ENCODE measurements at regions not wholly inside any gene's neighbourhood (a gene's known extent, or its start where the extent isn't known, plus 50 kb on each side); places are given as distances from the start of the nearest gene placed in this dataset.
"Not testable (repeated sequence)": the region's sequence is repeated elsewhere in the genome, so short reads cannot be mapped to it uniquely, and the experiment has no call there.

DNA sequence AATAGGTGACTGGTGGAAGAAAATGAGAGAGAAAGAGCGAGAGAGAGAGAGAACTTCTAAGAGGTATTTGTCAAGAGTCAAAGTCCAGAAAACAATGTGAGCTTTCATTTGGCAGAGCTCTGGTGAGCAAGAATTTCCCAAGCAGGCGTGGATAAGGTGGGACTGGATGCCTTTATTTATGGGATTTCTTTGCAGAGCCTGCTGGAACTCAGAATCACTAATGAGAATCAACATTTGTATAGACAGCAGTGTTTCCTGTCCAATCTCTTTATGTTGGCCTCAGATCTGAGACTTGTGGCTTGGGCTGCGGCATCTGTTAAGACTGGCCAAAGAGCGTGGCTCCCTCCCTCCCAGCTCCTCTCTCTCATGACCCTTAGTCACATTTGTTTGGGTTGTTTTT, 67.9 kb upstream of the TBL1X start:
- TF ChIP-seq, protein P1, sequence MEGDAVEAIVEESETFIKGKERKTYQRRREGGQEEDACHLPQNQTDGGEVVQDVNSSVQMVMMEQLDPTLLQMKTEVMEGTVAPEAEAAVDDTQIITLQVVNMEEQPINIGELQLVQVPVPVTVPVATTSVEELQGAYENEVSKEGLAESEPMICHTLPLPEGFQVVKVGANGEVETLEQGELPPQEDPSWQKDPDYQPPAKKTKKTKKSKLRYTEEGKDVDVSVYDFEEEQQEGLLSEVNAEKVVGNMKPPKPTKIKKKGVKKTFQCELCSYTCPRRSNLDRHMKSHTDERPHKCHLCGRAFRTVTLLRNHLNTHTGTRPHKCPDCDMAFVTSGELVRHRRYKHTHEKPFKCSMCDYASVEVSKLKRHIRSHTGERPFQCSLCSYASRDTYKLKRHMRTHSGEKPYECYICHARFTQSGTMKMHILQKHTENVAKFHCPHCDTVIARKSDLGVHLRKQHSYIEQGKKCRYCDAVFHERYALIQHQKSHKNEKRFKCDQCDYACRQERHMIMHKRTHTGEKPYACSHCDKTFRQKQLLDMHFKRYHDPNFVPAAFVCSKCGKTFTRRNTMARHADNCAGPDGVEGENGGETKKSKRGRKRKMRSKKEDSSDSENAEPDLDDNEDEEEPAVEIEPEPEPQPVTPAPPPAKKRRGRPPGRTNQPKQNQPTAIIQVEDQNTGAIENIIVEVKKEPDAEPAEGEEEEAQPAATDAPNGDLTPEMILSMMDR (IDR thresholded peaks at IDR 0.05; ENCODE audit: insufficient read depth, missing control alignments): no peak
- no peak for DNase-seq (ENCODE audit: insufficient read length, low spot score)
- FAIRE-seq: no peak

DNA sequence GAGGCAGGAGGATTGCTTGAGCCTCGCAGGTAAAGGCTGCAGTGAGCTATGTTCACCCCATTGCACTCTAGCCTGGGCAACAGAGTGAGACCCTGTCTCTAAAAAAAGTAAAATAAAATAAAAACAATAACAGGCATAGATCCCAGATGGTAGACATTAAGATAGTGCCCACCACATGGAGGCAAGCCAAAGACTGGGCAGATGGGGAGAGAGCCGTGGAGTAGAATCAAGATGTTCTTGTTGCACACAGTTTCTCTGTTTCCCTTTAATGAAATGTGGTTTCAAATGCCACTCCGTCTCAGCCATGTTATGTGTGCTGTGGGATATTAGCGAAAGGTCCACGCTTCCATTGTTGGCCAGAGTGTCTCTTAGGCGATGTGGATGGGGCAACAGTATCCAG, 63.8 kb upstream of the TBL1X start:
- FAIRE-seq: no peak
- TF ChIP-seq, protein P1 (IDR thresholded peaks at IDR 0.05; ENCODE audit: insufficient read depth, missing control alignments): no peak
- DNase-seq (ENCODE audit: insufficient read length, low spot score): no peak

DNA sequence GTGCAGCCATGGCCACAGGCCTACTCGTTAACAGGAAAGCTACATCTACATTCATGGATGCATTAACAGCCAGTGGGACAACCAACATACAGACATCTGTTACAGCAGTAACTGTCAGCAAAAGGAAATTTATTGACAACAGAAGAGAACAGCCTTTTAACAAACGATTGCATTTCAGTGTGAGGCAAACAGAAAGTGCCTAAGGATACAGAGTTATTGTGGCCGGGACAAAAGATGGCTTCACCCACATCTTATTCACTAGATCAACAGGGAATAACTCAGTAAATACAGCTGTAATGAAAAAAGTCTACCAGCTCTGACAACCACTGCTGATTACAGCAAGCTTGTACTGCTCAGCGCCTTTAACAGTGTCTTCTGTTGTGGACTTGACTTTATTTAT, 61.5 kb upstream of the TBL1X start:
- DNase-seq (ENCODE audit: insufficient read length, low spot score) (no peak), FAIRE-seq (no peak)
- TF ChIP-seq, protein P1 (IDR thresholded peaks at IDR 0.05; ENCODE audit: insufficient read depth, missing control alignments): no peak

DNA sequence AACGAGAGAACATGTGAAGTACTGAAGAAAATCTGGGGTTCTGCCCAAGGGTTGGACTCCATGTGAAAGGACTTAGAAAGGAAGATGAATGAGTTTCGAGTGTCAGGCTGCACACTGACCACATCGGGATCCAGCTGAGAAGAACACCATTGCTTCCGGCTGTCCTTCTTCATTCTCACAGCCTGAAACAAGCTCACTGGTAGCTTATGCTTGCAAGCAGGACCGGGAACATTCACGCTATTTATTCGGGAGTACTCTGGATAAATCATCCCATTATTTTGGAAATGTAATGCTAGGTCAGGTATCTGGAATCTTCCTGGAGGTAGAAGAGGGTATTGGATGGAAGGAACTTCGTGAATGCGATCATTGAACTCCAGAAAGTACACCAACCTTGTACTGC, 59.2 kb upstream of the TBL1X start:
- FAIRE-seq: not testable (repeated sequence)

DNA sequence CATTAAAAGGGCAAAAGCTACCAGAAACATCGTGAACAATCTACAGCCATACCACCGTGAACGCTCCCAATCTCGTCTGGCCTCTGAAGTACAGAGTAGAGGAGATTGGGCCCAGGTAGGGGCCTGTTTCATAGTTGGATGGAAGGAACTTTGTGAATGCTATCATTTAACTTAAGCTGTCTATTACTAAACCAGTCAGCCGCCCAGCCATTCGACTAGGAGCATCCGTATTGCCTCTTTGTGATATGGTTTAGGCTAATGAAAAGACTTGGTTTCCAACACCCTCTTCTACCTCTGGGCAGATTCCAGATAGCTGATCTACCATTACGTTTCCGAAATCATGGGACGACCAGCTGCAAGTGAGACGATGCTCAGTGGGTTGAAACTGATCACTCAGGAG, 54.0 kb upstream of the TBL1X start:
- not testable (repeated sequence) for DNase-seq (ENCODE audit: insufficient read length, low spot score)

More for the DNA sequence above, 59.2 kb upstream of the TBL1X start:
- DNase-seq (ENCODE audit: insufficient read length, low spot score): not testable (repeated sequence)

DNA sequence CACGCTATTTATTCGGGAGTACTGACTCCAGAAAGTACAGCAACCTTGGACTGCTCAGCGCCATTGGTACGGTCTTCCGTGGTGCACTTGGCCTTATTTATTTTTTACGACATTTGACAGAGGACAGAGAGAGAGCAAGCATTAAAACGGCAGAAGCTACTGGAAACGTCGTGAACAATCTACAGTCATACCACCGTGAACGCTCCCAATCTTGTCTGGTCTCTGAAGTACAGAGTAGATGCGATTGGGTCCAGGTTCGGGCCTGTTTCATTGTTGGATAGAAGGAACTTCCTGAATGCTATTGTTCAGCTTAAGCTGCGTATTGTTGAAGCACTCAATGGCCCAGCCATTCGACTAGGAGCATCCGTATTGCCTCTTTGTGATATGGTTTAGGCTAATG, 53.2 kb upstream of the TBL1X start:
- not testable (repeated sequence) for DNase-seq (ENCODE audit: insufficient read length, low spot score); FAIRE-seq

More for the DNA sequence above, 54.0 kb upstream of the TBL1X start:
- FAIRE-seq: not testable (repeated sequence)

DNA sequence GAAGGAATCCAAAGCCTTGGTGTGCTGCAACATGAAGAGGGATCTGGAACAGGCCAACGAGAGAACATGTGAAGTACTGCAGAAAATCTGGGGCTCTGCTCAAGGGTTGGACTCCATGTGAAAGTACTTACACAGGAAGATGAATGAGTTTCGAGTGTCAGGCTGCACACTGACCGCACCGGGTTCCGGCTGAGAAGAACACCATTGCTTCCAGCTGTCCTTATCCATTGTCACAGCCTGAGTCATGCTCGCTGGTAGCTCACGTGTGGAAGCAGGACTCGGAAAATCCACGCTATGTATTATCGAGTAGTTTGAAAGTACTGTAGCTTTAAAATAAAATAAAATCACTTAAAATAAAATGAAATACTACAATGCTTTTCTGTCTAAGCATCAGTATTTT, 50.4 kb upstream of the TBL1X start:
- no peak for FAIRE-seq
- TF ChIP-seq, protein P1 (IDR thresholded peaks at IDR 0.05; ENCODE audit: insufficient read depth, missing control alignments): no peak
- no peak for DNase-seq (ENCODE audit: insufficient read length, low spot score)
